ENCODE measurements at regions not wholly inside any gene's neighbourhood (a gene's known extent, or its start where the extent isn't known, plus 50 kb on each side); places are given as distances from the start of the nearest gene placed in this dataset.

DNA sequence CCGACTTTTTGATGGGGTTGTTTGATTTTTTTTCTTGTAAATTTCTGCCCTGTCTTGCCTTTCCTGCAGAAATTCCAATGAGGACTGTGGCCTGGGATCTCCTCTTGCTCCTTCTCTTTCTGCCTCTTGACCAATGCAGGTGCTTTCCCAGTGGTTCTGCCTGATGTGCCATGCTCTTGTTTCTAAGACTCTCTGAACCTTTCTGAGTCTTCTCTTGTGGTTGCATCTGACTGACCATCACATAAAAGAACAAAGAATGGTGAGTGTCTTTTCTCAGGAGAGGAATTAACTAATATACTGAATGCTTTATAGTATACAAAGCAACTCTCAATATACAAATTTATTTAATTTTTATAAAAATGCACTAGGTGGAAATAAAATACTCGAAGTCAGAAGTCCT is 424.6 kb downstream of the TRIB2 start:
- Histone ChIP-seq H3K27ac (ENCODE audit: insufficient read depth, low read length) (no peak overlapping the region), H3K4me3 (replicated peaks in 1 of 4; ENCODE audit: control extremely low read depth in 1 of 4, insufficient read depth in 1 of 4, low read depth in 3 of 4, low read length in 4 of 4) (no peak overlapping the region), H3K79me2 (ENCODE audit: control insufficient read depth, insufficient read depth, low read length) (no peaks in the 10 kb centered on the region), H3K36me3 (ENCODE audit: control insufficient read depth, insufficient read depth, low read length) (no peaks in the 10 kb centered on the region), H3K4me1 (ENCODE audit: control insufficient read depth, extremely low read depth, insufficient read depth, low read length) (no peaks in the 10 kb centered on the region), H4K20me1 (ENCODE audit: control insufficient read depth, extremely low read depth, insufficient read depth, low read length) (no peaks in the 10 kb centered on the region), H3K4me2 (ENCODE audit: extremely low read depth, insufficient read depth, low read length) (no peak overlapping the region), H2AFZ (ENCODE audit: low read length) (no peak overlapping the region), H3K9ac (ENCODE audit: insufficient read depth, low read length) (no peak overlapping the region), H3K9me3 (ENCODE audit: control insufficient read depth, insufficient read depth, low read depth, low read length) (no peaks in the 10 kb centered on the region), H3K27me3 (ENCODE audit: control insufficient read depth, insufficient read depth, low read length) (no peaks in the 10 kb centered on the region)
- TF ChIP-seq, protein P1, sequence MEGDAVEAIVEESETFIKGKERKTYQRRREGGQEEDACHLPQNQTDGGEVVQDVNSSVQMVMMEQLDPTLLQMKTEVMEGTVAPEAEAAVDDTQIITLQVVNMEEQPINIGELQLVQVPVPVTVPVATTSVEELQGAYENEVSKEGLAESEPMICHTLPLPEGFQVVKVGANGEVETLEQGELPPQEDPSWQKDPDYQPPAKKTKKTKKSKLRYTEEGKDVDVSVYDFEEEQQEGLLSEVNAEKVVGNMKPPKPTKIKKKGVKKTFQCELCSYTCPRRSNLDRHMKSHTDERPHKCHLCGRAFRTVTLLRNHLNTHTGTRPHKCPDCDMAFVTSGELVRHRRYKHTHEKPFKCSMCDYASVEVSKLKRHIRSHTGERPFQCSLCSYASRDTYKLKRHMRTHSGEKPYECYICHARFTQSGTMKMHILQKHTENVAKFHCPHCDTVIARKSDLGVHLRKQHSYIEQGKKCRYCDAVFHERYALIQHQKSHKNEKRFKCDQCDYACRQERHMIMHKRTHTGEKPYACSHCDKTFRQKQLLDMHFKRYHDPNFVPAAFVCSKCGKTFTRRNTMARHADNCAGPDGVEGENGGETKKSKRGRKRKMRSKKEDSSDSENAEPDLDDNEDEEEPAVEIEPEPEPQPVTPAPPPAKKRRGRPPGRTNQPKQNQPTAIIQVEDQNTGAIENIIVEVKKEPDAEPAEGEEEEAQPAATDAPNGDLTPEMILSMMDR (conservative IDR thresholded peaks at IDR 0.05 in 1 of 2, IDR thresholded peaks at IDR 0.05 in 1 of 2; ENCODE audit: low read depth in 1 of 2, low read length in 2 of 2): no peak
- no peak for TF ChIP-seq EZH2 (IDR thresholded peaks at IDR 0.05; ENCODE audit: low read length, missing control alignments)
- DNase-seq (ENCODE audit: low read depth in 2 of 2): no peak

DNA sequence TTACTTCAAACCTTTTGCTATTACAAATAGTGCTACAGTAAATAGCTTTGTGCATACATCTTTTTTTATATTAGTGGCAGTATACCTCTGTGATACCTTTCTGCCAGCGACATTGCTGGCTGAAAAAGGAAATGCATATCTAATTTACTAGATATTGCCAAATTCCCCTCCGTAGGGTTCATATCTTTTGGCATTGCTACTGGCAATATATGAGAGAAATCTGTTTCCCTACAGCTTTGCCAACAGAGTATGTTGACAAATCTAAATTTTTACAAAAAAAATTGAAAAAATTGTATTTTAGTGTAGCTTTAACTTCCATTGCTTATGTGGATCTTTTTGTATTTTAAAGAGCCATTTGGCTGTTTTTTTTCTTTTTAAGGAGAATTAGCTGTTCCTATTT is 426.7 kb downstream of the TRIB2 start:
- Histone ChIP-seq H3K27me3 (ENCODE audit: control insufficient read depth, insufficient read depth, low read length) (no peaks in the 10 kb centered on the region), H3K4me3 (replicated peaks in 1 of 4; ENCODE audit: control extremely low read depth in 1 of 4, insufficient read depth in 1 of 4, low read depth in 3 of 4, low read length in 4 of 4) (no peak overlapping the region), H2AFZ (ENCODE audit: low read length) (no peak overlapping the region), H3K4me1 (ENCODE audit: control insufficient read depth, extremely low read depth, insufficient read depth, low read length) (no peaks in the 10 kb centered on the region), H3K4me2 (ENCODE audit: extremely low read depth, insufficient read depth, low read length) (no peak overlapping the region), H3K9ac (ENCODE audit: insufficient read depth, low read length) (no peak overlapping the region), H3K36me3 (ENCODE audit: control insufficient read depth, insufficient read depth, low read length) (no peaks in the 10 kb centered on the region), H3K9me3 (ENCODE audit: control insufficient read depth, insufficient read depth, low read depth, low read length) (no peaks in the 10 kb centered on the region), H3K27ac (ENCODE audit: insufficient read depth, low read length) (no peak overlapping the region), H3K79me2 (ENCODE audit: control insufficient read depth, insufficient read depth, low read length) (no peaks in the 10 kb centered on the region), H4K20me1 (ENCODE audit: control insufficient read depth, extremely low read depth, insufficient read depth, low read length) (no peaks in the 10 kb centered on the region)
- DNase-seq (ENCODE audit: low read depth in 2 of 2): no peak
- TF ChIP-seq, protein P1 (conservative IDR thresholded peaks at IDR 0.05 in 1 of 2, IDR thresholded peaks at IDR 0.05 in 1 of 2; ENCODE audit: low read depth in 1 of 2, low read length in 2 of 2): no peak
- no peak for TF ChIP-seq EZH2 (IDR thresholded peaks at IDR 0.05; ENCODE audit: low read length, missing control alignments)

DNA sequence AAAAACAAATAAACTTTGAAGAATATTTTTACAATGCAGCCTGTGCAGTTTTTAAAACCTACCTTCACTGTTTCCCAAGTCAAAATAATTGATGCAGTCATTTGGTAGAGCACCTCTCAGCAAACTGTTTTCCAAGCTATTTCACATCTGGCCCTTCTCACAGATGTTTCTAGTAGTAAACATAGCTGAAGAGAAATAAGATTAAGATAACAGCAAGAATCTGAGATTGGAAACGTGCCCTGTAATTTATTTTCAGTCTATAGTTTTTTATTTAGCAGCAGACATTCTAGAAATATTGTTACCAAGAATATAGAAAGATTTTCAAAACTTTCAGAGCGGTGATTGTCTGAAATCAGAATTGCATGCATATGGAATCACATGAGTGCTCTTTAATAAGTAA is 440.2 kb downstream of the TRIB2 start:
- H3K9me3 ChIP-seq (ENCODE audit: control insufficient read depth, insufficient read depth, low read depth, low read length): no peaks in the 10 kb centered on the region
- H4K20me1 ChIP-seq (ENCODE audit: control insufficient read depth, extremely low read depth, insufficient read depth, low read length): no peaks in the 10 kb centered on the region
- H2AFZ ChIP-seq (ENCODE audit: low read length): no peak overlapping the region
- no peaks in the 10 kb centered on the region for H3K36me3 ChIP-seq (ENCODE audit: control insufficient read depth, insufficient read depth, low read length)
- H3K27ac ChIP-seq (ENCODE audit: insufficient read depth, low read length): no peak overlapping the region
- H3K9ac ChIP-seq (ENCODE audit: insufficient read depth, low read length): no peak overlapping the region
- H3K4me1 ChIP-seq (ENCODE audit: control insufficient read depth, extremely low read depth, insufficient read depth, low read length): no peaks in the 10 kb centered on the region
- no peak for TF ChIP-seq EZH2 (IDR thresholded peaks at IDR 0.05; ENCODE audit: low read length, missing control alignments)
- TF ChIP-seq, protein P1 (conservative IDR thresholded peaks at IDR 0.05 in 1 of 2, IDR thresholded peaks at IDR 0.05 in 1 of 2; ENCODE audit: low read depth in 1 of 2, low read length in 2 of 2): no peak
- no peak for DNase-seq (ENCODE audit: low read depth in 2 of 2)
- no peaks in the 10 kb centered on the region for H3K27me3 ChIP-seq (ENCODE audit: control insufficient read depth, insufficient read depth, low read length)
- H3K4me2 ChIP-seq (ENCODE audit: extremely low read depth, insufficient read depth, low read length): no peak overlapping the region
- H3K4me3 ChIP-seq (replicated peaks in 1 of 4; ENCODE audit: control extremely low read depth in 1 of 4, insufficient read depth in 1 of 4, low read depth in 3 of 4, low read length in 4 of 4): no peak overlapping the region
- no peaks in the 10 kb centered on the region for H3K79me2 ChIP-seq (ENCODE audit: control insufficient read depth, insufficient read depth, low read length)
